ENCODE measurements at regions not wholly inside any gene's neighbourhood (a gene's known extent, or its start where the extent isn't known, plus 50 kb on each side); places are given as distances from the start of the nearest gene placed in this dataset.

DNA sequence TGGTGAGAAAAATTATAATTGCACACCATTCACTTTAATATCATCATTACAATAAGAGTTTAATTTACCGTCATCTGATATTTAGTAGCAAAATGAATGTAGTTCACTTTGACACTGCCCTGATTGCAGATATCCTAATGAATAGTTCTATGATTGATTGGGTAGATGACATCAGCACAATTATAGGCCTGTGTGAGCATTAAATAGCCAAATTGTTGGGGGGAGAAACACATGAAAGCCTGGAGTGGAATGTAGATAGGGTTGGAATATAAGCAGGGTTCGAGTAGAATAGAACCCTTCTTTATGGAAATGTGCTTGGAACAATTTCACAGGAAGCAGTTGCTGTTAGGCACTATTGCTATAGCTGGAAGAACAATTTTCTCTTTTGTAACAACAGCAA is 1526.2 kb downstream of the RPA4 start:
- FAIRE-seq (no peak), DNase-seq (no peak)
- Histone ChIP-seq H3K27me3 (ENCODE audit: control insufficient read depth, insufficient read depth, low read length) (no peaks in the 10 kb centered on the region), H3K4me3 (ENCODE audit: low read length in 3 of 3) (no peak overlapping the region), H3K27ac (ENCODE audit: low read depth in 2 of 2, low read length in 2 of 2) (no peak overlapping the region), H3K4me1 (ENCODE audit: control insufficient read depth in 2 of 3, insufficient read depth in 2 of 3, low read depth in 1 of 3, low read length in 3 of 3) (no peaks in the 10 kb centered on the region), H3K9ac (ENCODE audit: low read length in 3 of 3) (no peak overlapping the region), H3K36me3 (ENCODE audit: control insufficient read depth in 2 of 3, insufficient read depth in 3 of 3, low read length in 3 of 3) (no peaks in the 10 kb centered on the region), H3K9me3 (ENCODE audit: control insufficient read depth in 2 of 3, insufficient read depth in 1 of 3, low read length in 3 of 3) (no peaks in the 10 kb centered on the region)
- TF ChIP-seq, protein P1, sequence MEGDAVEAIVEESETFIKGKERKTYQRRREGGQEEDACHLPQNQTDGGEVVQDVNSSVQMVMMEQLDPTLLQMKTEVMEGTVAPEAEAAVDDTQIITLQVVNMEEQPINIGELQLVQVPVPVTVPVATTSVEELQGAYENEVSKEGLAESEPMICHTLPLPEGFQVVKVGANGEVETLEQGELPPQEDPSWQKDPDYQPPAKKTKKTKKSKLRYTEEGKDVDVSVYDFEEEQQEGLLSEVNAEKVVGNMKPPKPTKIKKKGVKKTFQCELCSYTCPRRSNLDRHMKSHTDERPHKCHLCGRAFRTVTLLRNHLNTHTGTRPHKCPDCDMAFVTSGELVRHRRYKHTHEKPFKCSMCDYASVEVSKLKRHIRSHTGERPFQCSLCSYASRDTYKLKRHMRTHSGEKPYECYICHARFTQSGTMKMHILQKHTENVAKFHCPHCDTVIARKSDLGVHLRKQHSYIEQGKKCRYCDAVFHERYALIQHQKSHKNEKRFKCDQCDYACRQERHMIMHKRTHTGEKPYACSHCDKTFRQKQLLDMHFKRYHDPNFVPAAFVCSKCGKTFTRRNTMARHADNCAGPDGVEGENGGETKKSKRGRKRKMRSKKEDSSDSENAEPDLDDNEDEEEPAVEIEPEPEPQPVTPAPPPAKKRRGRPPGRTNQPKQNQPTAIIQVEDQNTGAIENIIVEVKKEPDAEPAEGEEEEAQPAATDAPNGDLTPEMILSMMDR (IDR thresholded peaks at IDR 0.05; ENCODE audit: borderline replicate concordance, extremely low read depth, insufficient read depth) = no peak
- intact Hi-C loops (cut with DNase I) = no loop called here

DNA sequence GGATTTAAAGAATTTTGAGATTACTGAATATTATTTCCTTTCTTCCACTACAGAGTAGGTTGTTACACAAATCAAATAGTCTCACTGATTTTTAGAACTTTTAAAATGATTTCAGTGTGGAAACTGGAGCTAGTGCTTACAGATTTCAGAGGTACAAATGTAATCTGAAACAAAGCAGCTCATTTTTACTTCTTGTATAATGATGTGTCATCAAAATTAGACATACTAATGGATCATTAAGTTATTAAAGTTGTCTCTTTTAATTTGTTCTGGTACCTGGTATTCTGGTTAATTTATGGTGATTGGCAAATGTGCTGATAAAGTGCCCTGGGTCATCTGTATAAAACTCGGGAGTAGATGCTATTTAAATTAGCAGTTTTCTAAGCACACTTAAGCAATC is 1528.3 kb downstream of the RPA4 start:
- no peak for DNase-seq
- no peak for FAIRE-seq
- TF ChIP-seq, protein P1 (IDR thresholded peaks at IDR 0.05; ENCODE audit: borderline replicate concordance, extremely low read depth, insufficient read depth) = no peak
- H3K9me3 ChIP-seq (ENCODE audit: control insufficient read depth in 2 of 3, insufficient read depth in 1 of 3, low read length in 3 of 3) = no peaks in the 10 kb centered on the region
- no peak overlapping the region for H3K4me3 ChIP-seq (ENCODE audit: low read length in 3 of 3)
- H3K36me3 ChIP-seq (ENCODE audit: control insufficient read depth in 2 of 3, insufficient read depth in 3 of 3, low read length in 3 of 3) = no peaks in the 10 kb centered on the region
- no peaks in the 10 kb centered on the region for H3K27me3 ChIP-seq (ENCODE audit: control insufficient read depth, insufficient read depth, low read length)
- intact Hi-C loops (cut with DNase I) = no loop called here
- no peaks in the 10 kb centered on the region for H3K4me1 ChIP-seq (ENCODE audit: control insufficient read depth in 2 of 3, insufficient read depth in 2 of 3, low read depth in 1 of 3, low read length in 3 of 3)
- H3K27ac ChIP-seq (ENCODE audit: low read depth in 2 of 2, low read length in 2 of 2) = no peak overlapping the region
- H3K9ac ChIP-seq (ENCODE audit: low read length in 3 of 3) = no peak overlapping the region

DNA sequence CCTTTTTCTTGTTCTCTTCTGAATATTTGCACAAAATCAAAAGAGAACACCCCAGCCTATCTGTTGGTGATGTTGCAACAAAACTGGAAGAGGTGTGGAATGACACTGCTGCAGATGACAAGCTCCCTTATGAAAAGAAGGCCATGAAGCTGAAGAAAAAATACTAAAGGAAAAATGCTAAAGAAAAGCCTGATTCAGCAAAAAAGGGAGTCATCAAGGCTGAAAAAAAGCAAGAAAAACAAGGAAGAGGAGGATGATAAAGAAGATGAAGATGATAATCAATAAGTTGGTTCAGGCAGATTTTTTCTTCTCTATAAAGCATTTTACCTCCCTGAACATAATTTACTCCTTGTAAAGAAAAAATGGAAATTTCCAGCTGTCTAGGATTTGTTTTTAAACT is 1538.8 kb downstream of the RPA4 start:
- Histone ChIP-seq H3K4me1 (ENCODE audit: control insufficient read depth in 2 of 3, insufficient read depth in 2 of 3, low read depth in 1 of 3, low read length in 3 of 3) (no peaks in the 10 kb centered on the region), H3K36me3 (ENCODE audit: control insufficient read depth in 2 of 3, insufficient read depth in 3 of 3, low read length in 3 of 3) (no peaks in the 10 kb centered on the region), H3K9ac (ENCODE audit: low read length in 3 of 3) (no peak overlapping the region), H3K27me3 (ENCODE audit: control insufficient read depth, insufficient read depth, low read length) (no peaks in the 10 kb centered on the region), H3K27ac (ENCODE audit: low read depth in 2 of 2, low read length in 2 of 2) (no peak overlapping the region), H3K4me3 (ENCODE audit: low read length in 3 of 3) (no peak overlapping the region), H3K9me3 (ENCODE audit: control insufficient read depth in 2 of 3, insufficient read depth in 1 of 3, low read length in 3 of 3) (no peaks in the 10 kb centered on the region)
- TF ChIP-seq, protein P1 (IDR thresholded peaks at IDR 0.05; ENCODE audit: borderline replicate concordance, extremely low read depth, insufficient read depth) = no peak
- intact Hi-C loops (cut with DNase I) = no loop called here
- DNase-seq (no peak), FAIRE-seq (no peak)

DNA sequence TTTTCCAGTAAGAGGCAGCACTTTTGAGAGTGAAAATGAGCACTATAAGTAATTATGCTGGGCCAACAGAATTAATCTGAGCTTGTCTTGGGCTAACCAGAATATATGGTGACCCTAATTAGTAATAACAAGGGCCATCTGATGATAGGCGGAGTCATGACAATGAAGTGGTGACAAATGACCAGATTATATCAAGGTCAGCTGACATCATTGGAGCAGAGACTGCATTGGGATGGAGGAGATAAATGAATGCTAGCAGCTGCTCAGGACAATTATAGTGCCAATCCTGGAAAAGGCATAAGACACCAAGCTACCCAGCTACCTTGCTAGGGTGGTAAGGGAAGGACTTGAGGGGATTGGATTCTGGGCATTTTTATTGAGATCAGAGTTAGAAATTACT is 1548.7 kb downstream of the RPA4 start:
- no peak for FAIRE-seq
- no peaks in the 10 kb centered on the region for H3K27me3 ChIP-seq (ENCODE audit: control insufficient read depth, insufficient read depth, low read length)
- intact Hi-C loops (cut with DNase I) = no loop called here
- DNase-seq = no peak
- no peak overlapping the region for H3K27ac ChIP-seq (ENCODE audit: low read depth in 2 of 2, low read length in 2 of 2)
- H3K9ac ChIP-seq (ENCODE audit: low read length in 3 of 3) = no peak overlapping the region
- no peaks in the 10 kb centered on the region for H3K9me3 ChIP-seq (ENCODE audit: control insufficient read depth in 2 of 3, insufficient read depth in 1 of 3, low read length in 3 of 3)
- H3K36me3 ChIP-seq (ENCODE audit: control insufficient read depth in 2 of 3, insufficient read depth in 3 of 3, low read length in 3 of 3) = no peaks in the 10 kb centered on the region
- H3K4me3 ChIP-seq (ENCODE audit: low read length in 3 of 3) = no peak overlapping the region
- TF ChIP-seq, protein P1 (IDR thresholded peaks at IDR 0.05; ENCODE audit: borderline replicate concordance, extremely low read depth, insufficient read depth) = no peak
- no peaks in the 10 kb centered on the region for H3K4me1 ChIP-seq (ENCODE audit: control insufficient read depth in 2 of 3, insufficient read depth in 2 of 3, low read depth in 1 of 3, low read length in 3 of 3)

Data from kidney (tissue), 13 donors.